ENCODE measurements at regions not wholly inside any gene's neighbourhood (a gene's known extent, or its start where the extent isn't known, plus 50 kb on each side); places are given as distances from the start of the nearest gene placed in this dataset.
"Not testable (repeated sequence)": the region's sequence is repeated elsewhere in the genome, so short reads cannot be mapped to it uniquely, and the experiment has no call there.

GRCh38 chr9:106109706-106110105 lies 415.4 kb downstream of the TMEM38B start:
- DNase-seq (ENCODE audit: low spot score): not testable (repeated sequence)

- DNase-seq (ENCODE audit: low spot score): no peak
Measured at GRCh38 chr9:106110483-106110882, 416.1 kb downstream of the TMEM38B start.

- DNase-seq (ENCODE audit: low spot score): no peak
Measured at GRCh38 chr9:106111039-106111730, 416.8 kb downstream of the TMEM38B start.

- no peak for DNase-seq (ENCODE audit: low spot score)
Measured at GRCh38 chr9:106112935-106113334, 418.6 kb downstream of the TMEM38B start.

GRCh38 chr9:106119176-106119575 lies 424.8 kb downstream of the TMEM38B start:
- no peak for DNase-seq (ENCODE audit: low spot score)

GRCh38 chr9:106120071-106120470 lies 425.7 kb downstream of the TMEM38B start:
- DNase-seq (ENCODE audit: low spot score): no peak

- no peak for DNase-seq (ENCODE audit: low spot score)
Measured at GRCh38 chr9:106127776-106128175, 433.4 kb downstream of the TMEM38B start.

GRCh38 chr9:106130374-106130773 lies 436.0 kb downstream of the TMEM38B start:
- DNase-seq (ENCODE audit: low spot score): no peak

GRCh38 chr9:106143781-106144180 lies 449.4 kb downstream of the TMEM38B start:
- no peak for DNase-seq (ENCODE audit: low spot score)

GRCh38 chr9:106146066-106146840 lies 451.9 kb downstream of the TMEM38B start:
- DNase-seq (ENCODE audit: low spot score): no peak

GRCh38 chr9:106146886-106147285 lies 452.5 kb downstream of the TMEM38B start:
- DNase-seq (ENCODE audit: low spot score): no peak

GRCh38 chr9:106149956-106150355 lies 455.6 kb downstream of the TMEM38B start:
- no peak for DNase-seq (ENCODE audit: low spot score)

- DNase-seq (ENCODE audit: low spot score): no peak
Measured at GRCh38 chr9:106156465-106156864, 462.1 kb downstream of the TMEM38B start.

GRCh38 chr9:106172265-106172664 lies 477.9 kb downstream of the TMEM38B start:
- no peak for DNase-seq (ENCODE audit: low spot score)

- no peak for DNase-seq (ENCODE audit: low spot score)
Measured at GRCh38 chr9:106174346-106174745, 480.0 kb downstream of the TMEM38B start.

- DNase-seq (ENCODE audit: low spot score): no peak
Measured at GRCh38 chr9:106177216-106177615, 482.9 kb downstream of the TMEM38B start.

- DNase-seq (ENCODE audit: low spot score): no peak
Measured at GRCh38 chr9:106179191-106179590, 484.9 kb downstream of the TMEM38B start.

GRCh38 chr9:106203815-106204516 lies 509.6 kb downstream of the TMEM38B start:
- not testable (repeated sequence) for DNase-seq (ENCODE audit: low spot score)

GRCh38 chr9:106207298-106207697 lies 513.0 kb downstream of the TMEM38B start:
- no peak for DNase-seq (ENCODE audit: low spot score)

GRCh38 chr9:106218427-106218826 lies 524.1 kb downstream of the TMEM38B start:
- DNase-seq (ENCODE audit: low spot score): no peak

- no peak for DNase-seq (ENCODE audit: low spot score)
Measured at GRCh38 chr9:106218854-106219253, 524.5 kb downstream of the TMEM38B start.

GRCh38 chr9:106220415-106220814 lies 526.1 kb downstream of the TMEM38B start:
- no peak for DNase-seq (ENCODE audit: low spot score)

GRCh38 chr9:106228861-106229260 lies 534.5 kb downstream of the TMEM38B start:
- no peak for DNase-seq (ENCODE audit: low spot score)

Measured in AG20443 (cell line).